NCI-H2227 (cell line): ENCODE measurements at regions not wholly inside any gene's neighbourhood (a gene's known extent, or its start where the extent isn't known, plus 50 kb on each side); places are given as distances from the start of the nearest gene placed in this dataset.
"Not testable (repeated sequence)": the region's sequence is repeated elsewhere in the genome, so short reads cannot be mapped to it uniquely, and the experiment has no call there.

Experiments
- DNase-seq: peaks from one replicate; lab custom pipeline; 2025; ENCODE audit not compliant: unreplicated experiment; lab: John Stamatoyannopoulos, UW

- no peak for DNase-seq
Observed at GRCh38 chr6:88499845-88500699, 333.9 kb upstream of the CNR1 start.

- DNase-seq: no peak
Observed at GRCh38 chr6:88499436-88499835, 333.3 kb upstream of the CNR1 start.

- DNase-seq: not testable (repeated sequence)
Observed at GRCh38 chr6:88497403-88497802, 331.3 kb upstream of the CNR1 start.

- no peak for DNase-seq
Observed at GRCh38 chr6:88494401-88495140, 328.4 kb upstream of the CNR1 start.

- no peak for DNase-seq
Observed at GRCh38 chr6:88493717-88494116, 327.6 kb upstream of the CNR1 start.

GRCh38 chr6:88492824-88493223 is 326.7 kb upstream of the CNR1 start:
- no peak for DNase-seq

- no peak for DNase-seq
Observed at GRCh38 chr6:88492241-88492640, 326.1 kb upstream of the CNR1 start.

- no peak for DNase-seq
Observed at GRCh38 chr6:88491266-88491880, 325.2 kb upstream of the CNR1 start.

GRCh38 chr6:88490908-88491264 is 324.7 kb upstream of the CNR1 start:
- DNase-seq: no peak

GRCh38 chr6:88490195-88490907 is 324.2 kb upstream of the CNR1 start:
- no peak for DNase-seq

GRCh38 chr6:88483424-88483823 is 317.3 kb upstream of the CNR1 start:
- DNase-seq: no peak

GRCh38 chr6:88482465-88482864 is 316.3 kb upstream of the CNR1 start:
- DNase-seq: no peak

GRCh38 chr6:88481519-88481918 is 315.4 kb upstream of the CNR1 start:
- no peak for DNase-seq

GRCh38 chr6:88480816-88481215 is 314.7 kb upstream of the CNR1 start:
- DNase-seq: no peak

GRCh38 chr6:88477413-88477812 is 311.3 kb upstream of the CNR1 start:
- DNase-seq: no peak

GRCh38 chr6:88476388-88476787 is 310.2 kb upstream of the CNR1 start:
- DNase-seq: no peak

- DNase-seq: no peak
Observed at GRCh38 chr6:88474720-88475119, 308.6 kb upstream of the CNR1 start.

GRCh38 chr6:88473589-88473988 is 307.4 kb upstream of the CNR1 start:
- no peak for DNase-seq

GRCh38 chr6:88472851-88473525 is 306.8 kb upstream of the CNR1 start:
- DNase-seq: peak; percentile 7

- no peak for DNase-seq
Observed at GRCh38 chr6:88459643-88460042, 293.5 kb upstream of the CNR1 start.

GRCh38 chr6:88459189-88459588 is 293.0 kb upstream of the CNR1 start:
- no peak for DNase-seq
